ENCODE measurements at regions not wholly inside any gene's neighbourhood (a gene's known extent, or its start where the extent isn't known, plus 50 kb on each side); places are given as distances from the start of the nearest gene placed in this dataset.
"Not testable (repeated sequence)": the region's sequence is repeated elsewhere in the genome, so short reads cannot be mapped to it uniquely, and the experiment has no call there.

- TF ChIP-seq CTCF (IDR thresholded peaks at IDR 0.05 in 8 of 11, conservative IDR thresholded peaks at IDR 0.05 in 3 of 11); POLR2A (IDR thresholded peaks at IDR 0.05); POLR2AphosphoS5 (IDR thresholded peaks at IDR 0.05): not testable (repeated sequence)
Observed at GRCh38 chr9:42759320-42759719, 575.9 kb downstream of the SPATA31A6 start.

Data from spleen (tissue), 7 donors.